ENCODE measurements at regions not wholly inside any gene's neighbourhood (a gene's known extent, or its start where the extent isn't known, plus 50 kb on each side); places are given as distances from the start of the nearest gene placed in this dataset.

- H3K4me3 ChIP-seq (ENCODE audit: low read depth, low read length) = no peak overlapping the region
- TF ChIP-seq CTCF (IDR thresholded peaks at IDR 0.05; ENCODE audit: low read depth, low read length, missing control alignments) = no peak
- no peak for DNase-seq (ENCODE audit: low read depth)
These were observed 392.2 kb downstream of the ETS1 start for GRCh38 chr11:128195057-128195751.

- TF ChIP-seq CTCF (IDR thresholded peaks at IDR 0.05; ENCODE audit: low read depth, low read length, missing control alignments) = no peak
- no peak overlapping the region for H3K4me3 ChIP-seq (ENCODE audit: low read depth, low read length)
- DNase-seq (ENCODE audit: low read depth) = no peak
These were observed 393.1 kb downstream of the ETS1 start for GRCh38 chr11:128194216-128194615.

GRCh38 chr11:128193615-128194014 lies 393.7 kb downstream of the ETS1 start:
- H3K4me3 ChIP-seq (ENCODE audit: low read depth, low read length) = no peak overlapping the region
- TF ChIP-seq CTCF (IDR thresholded peaks at IDR 0.05; ENCODE audit: low read depth, low read length, missing control alignments) = no peak
- no peak for DNase-seq (ENCODE audit: low read depth)

- no peak overlapping the region for H3K4me3 ChIP-seq (ENCODE audit: low read depth, low read length)
- TF ChIP-seq CTCF (IDR thresholded peaks at IDR 0.05; ENCODE audit: low read depth, low read length, missing control alignments) = no peak
- DNase-seq (ENCODE audit: low read depth) = no peak
These were observed 397.0 kb downstream of the ETS1 start for GRCh38 chr11:128190312-128190711.

- no peak overlapping the region for H3K4me3 ChIP-seq (ENCODE audit: low read depth, low read length)
- no peak for DNase-seq (ENCODE audit: low read depth)
- TF ChIP-seq CTCF (IDR thresholded peaks at IDR 0.05; ENCODE audit: low read depth, low read length, missing control alignments) = no peak
These were observed 397.5 kb downstream of the ETS1 start for GRCh38 chr11:128189823-128190222.

GRCh38 chr11:128188346-128189004 lies 398.9 kb downstream of the ETS1 start:
- no peak for TF ChIP-seq CTCF (IDR thresholded peaks at IDR 0.05; ENCODE audit: low read depth, low read length, missing control alignments)
- DNase-seq (ENCODE audit: low read depth) = no peak
- H3K4me3 ChIP-seq (ENCODE audit: low read depth, low read length) = no peak overlapping the region

- TF ChIP-seq CTCF (IDR thresholded peaks at IDR 0.05; ENCODE audit: low read depth, low read length, missing control alignments) = no peak
- no peak for DNase-seq (ENCODE audit: low read depth)
- H3K4me3 ChIP-seq (ENCODE audit: low read depth, low read length) = no peak overlapping the region
These were observed 399.5 kb downstream of the ETS1 start for GRCh38 chr11:128187835-128188234.

Data from GM12864 (cell line).